ENCODE measurements at regions not wholly inside any gene's neighbourhood (a gene's known extent, or its start where the extent isn't known, plus 50 kb on each side); places are given as distances from the start of the nearest gene placed in this dataset.

- TF ChIP-seq, protein P1, sequence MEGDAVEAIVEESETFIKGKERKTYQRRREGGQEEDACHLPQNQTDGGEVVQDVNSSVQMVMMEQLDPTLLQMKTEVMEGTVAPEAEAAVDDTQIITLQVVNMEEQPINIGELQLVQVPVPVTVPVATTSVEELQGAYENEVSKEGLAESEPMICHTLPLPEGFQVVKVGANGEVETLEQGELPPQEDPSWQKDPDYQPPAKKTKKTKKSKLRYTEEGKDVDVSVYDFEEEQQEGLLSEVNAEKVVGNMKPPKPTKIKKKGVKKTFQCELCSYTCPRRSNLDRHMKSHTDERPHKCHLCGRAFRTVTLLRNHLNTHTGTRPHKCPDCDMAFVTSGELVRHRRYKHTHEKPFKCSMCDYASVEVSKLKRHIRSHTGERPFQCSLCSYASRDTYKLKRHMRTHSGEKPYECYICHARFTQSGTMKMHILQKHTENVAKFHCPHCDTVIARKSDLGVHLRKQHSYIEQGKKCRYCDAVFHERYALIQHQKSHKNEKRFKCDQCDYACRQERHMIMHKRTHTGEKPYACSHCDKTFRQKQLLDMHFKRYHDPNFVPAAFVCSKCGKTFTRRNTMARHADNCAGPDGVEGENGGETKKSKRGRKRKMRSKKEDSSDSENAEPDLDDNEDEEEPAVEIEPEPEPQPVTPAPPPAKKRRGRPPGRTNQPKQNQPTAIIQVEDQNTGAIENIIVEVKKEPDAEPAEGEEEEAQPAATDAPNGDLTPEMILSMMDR (conservative IDR thresholded peaks at IDR 0.05) = no peak
- no peak for TF ChIP-seq EZH2 (IDR thresholded peaks at IDR 0.05; ENCODE audit: low read depth)
These were observed 117.7 kb downstream of the TRMT11 start for GRCh38 chr6:126103993-126104392.

Measured in PC-9 (cell line).